ENCODE measurements at regions not wholly inside any gene's neighbourhood (a gene's known extent, or its start where the extent isn't known, plus 50 kb on each side); places are given as distances from the start of the nearest gene placed in this dataset.

- no peak for DNase-seq (ENCODE audit: low read depth in 2 of 2)
Observed at GRCh38 chr3:110743984-110744383, 327.6 kb upstream of the NECTIN3 start.

DNA sequence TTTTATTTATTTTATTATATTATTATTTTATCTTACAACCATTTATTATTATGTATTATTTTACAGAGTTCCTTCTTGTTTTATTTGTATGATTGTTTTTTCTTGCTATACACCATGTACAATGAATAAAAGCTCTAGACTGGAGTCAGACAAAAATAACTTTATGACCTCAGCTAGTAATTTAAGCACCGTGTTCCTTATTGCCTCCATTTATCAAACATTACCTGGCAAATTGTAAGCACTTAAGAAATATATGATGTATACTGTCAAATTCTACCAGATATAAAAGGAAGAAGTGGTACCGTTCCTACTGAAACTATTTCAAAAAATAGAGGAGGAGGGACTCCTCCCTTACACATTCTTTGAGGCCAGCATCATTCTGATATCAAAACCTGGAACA is 326.9 kb upstream of the NECTIN3 start:
- DNase-seq (ENCODE audit: low read depth in 2 of 2): no peak

DNA sequence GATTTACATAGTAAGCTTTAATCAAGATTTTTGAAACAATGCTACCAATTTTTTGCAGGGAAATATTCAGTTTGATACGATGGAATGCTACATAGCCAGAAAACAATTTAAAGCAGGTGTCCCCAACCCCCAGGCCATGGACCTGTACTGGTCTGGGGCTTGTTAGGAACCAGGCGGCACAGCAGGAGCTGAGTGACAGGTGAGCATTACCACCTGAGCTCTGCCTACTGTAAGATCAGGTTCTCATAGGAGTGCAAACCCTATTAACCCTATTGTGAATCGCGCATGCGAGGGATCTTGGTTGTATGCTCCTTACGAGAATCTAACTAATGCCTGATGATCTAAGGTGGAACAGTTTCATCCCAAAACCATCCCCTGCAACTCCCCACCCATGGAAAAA is 322.6 kb upstream of the NECTIN3 start:
- no peak for DNase-seq (ENCODE audit: low read depth in 2 of 2)

- no peak for DNase-seq (ENCODE audit: low read depth in 2 of 2)
Observed at GRCh38 chr3:110750201-110750600, 321.4 kb upstream of the NECTIN3 start.

DNA sequence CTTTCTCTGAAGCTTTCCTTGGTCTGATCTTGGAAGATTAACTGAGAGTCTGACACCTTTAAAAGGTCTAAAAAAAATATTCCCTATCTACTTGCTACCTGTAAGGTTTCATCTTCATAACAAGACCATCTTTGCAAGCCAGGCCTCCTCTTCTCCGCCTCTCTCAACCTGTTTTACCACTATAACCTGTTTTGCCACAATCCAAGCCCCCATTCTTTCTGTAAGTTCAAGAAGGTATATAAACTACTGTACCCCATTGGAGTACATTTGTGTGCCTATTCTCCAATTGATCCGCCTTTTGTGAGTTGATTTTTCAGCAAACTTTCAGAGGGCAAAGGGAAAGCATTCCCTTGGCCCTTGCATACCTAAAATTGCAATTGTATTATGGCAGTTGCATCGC is 319.3 kb upstream of the NECTIN3 start:
- no peak for DNase-seq (ENCODE audit: low read depth in 2 of 2)

DNA sequence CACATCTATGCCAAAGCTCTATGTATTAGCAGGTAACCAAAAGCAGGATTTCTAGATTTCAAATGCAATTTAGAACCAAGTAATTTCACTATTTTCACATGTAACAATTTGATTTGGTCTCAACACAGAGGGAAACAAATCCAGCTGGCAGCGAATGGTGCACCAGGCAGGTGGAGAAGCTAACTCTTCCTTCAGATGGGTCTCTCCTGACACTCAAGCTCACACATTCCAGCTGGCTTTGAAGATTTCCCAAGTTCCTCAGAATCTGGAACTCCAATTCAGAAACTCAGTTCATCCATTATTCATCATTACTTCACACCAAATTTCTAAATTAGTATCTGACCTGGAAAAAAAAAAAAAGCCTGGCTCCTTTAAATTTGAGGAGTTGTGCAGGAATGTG is 318.1 kb upstream of the NECTIN3 start:
- DNase-seq (ENCODE audit: low read depth in 2 of 2): no peak

DNA sequence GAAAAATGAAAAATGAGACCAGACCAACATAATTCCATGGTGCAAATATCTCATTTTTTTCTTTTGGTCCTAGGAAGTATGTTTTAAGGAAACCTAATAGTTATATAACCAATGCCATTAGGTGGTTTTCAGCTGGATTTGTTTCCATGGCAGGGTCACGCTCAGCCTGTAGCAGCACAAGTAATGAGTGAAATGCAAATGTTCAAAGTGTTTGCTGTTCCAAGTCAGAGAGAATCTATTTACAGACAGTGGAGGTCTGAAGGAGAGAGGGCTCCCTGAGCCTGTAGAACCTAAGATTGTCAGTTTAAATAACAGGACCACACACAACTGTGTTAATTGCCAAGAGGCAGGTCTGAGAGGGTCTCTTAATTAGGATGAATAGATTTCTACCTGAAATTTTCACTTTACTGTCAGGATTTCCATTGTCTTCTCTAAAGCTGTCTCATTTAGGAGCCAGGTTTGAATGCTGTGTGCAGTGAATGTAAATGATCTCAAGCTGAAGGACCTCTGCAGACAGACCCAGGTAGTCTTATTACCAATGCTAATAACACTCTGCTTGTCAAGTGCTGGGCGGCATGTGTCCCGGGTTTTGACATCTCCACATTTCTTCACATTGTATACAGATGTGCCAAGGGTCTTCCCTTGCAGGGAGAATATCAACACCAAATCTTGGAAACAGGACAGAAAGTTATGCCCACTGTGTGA is 317.3 kb upstream of the NECTIN3 start:
- DNase-seq (ENCODE audit: low read depth in 2 of 2): no peak

DNA sequence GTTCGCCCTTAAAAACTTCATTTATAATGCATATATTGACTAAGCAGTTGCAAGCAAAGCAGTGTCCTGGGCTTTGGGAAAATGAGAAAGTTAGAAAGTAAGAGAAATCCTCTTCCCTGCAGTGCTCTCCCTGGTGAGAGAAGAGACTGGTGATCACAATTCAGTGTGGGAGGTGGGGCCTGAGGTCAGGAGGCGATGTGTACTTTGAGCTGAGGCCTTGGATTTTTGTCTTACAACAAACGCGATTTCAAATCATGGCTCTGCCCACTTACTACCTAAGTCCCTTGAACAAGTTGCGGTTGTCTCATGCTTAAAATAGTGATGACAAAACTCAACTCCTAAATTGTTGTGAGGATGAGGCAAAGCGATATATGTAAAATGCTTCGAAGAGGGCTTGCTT is 316.3 kb upstream of the NECTIN3 start:
- no peak for DNase-seq (ENCODE audit: low read depth in 2 of 2)

DNA sequence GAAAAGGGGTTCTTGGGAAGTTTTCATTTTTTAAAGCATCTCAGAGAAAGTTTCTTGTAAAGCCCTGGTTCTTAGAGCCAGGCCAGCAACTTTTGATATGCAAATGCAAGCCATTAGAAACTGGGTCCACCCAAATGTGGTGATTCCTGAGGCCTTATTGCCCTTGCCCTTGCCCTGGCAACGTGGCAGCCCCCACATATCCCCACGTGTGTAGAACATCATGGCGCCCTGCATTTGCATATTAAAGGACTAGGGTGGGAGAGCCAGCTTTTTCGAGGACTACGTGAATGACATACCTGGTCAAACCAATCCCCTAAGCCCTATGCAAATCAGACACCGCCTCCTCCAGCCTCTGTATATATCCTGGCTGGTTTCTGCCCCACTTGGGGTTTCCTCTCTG is 314.9 kb upstream of the NECTIN3 start:
- no peak for DNase-seq (ENCODE audit: low read depth in 2 of 2)

- no peak for DNase-seq (ENCODE audit: low read depth in 2 of 2)
Observed at GRCh38 chr3:110758208-110758607, 313.4 kb upstream of the NECTIN3 start.

DNA sequence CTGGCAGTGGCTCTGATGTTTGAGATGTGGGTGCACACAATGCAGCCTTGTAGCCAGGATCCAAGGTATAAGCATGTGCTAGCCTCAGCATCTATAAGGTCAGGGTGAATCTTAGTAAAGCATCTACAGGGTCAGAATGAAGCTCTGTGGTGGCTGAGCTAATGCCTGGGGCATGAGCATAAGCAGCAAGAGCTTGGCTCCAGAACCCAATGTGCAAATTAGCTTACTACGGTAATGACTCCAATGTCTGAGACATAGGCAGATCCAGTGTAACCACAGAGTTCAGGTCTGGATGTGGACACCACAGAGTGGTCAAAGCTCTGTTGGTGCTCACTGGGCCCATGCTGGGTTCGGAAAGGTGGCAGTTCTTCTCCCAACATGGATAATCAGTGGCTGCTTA is 304.5 kb upstream of the NECTIN3 start:
- DNase-seq (ENCODE audit: low read depth in 2 of 2): no peak

DNA sequence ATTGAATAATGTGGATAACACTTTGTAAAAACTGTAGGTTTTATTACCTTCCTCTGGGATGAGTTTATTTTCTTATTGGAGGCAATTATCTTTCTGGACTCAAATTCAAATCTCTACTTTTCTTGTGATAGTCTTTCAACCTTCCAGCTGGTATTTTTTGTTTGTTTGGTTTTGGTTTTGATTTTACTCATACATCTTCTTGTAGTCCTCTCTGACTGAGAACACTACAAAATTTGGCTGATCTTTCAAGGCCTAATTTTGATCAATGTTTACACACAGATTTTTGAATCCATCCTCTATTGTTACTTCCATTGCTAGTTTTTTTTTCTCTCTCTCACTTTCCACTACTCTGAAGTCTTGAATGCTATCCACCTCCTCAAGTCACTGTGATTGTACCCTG is 303.8 kb upstream of the NECTIN3 start:
- no peak for DNase-seq (ENCODE audit: low read depth in 2 of 2)

GRCh38 chr3:110773413-110773954 is 298.1 kb upstream of the NECTIN3 start:
- no peak for DNase-seq (ENCODE audit: low read depth in 2 of 2)

DNA sequence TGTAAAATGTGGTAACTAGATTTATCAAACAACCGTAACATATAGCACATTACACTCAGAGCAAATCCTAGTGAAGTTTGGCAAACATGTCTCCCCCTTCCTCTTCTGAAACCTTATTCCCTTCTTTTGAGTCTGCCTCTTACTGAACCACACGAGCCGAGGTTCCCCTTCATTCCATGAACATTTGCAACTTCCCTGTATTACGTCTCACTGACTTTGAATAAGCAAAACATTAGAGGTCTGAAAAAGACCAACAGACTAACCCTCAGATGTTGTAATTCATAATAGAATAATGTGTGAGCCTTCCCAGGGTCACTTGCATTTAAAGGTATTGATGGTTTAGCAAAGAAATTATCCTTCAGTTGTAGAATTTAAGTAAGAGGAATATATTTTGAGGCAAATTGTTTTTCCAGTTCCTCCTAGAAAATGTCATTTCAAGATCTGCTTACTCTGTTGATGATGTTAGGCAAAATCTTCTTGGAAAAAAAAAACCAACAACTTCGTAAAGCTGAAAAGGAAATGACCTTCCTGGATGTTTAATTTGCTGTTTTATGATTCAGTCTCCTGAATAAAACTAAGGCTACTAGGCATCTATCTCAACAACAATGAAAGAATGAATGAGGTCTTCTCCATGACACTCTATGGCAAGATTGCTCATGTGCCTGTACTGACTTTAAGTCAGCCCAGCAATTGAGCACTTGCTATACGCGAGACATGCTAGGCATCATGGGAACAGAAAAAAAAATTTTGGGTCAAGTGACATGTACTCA is 296.9 kb upstream of the NECTIN3 start:
- DNase-seq (ENCODE audit: low read depth in 2 of 2): no peak

DNA sequence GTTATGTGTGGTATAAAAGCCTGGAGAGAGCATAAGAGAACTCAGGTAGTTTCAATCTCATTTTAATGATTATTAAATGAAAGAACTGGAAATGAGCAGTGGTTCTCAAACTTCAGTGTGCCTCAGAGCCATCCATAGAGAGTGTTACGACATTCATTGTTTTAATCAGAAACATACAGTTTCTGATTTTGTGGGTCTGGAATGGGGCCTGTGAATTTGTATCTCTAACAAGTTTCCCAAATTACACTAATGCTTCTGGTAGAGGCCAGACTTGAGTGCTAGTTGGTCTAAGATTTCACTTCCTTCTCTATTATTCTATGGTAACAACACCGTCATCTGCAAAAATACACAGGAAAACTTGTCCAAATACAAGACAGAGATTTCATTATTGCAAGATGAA is 292.0 kb upstream of the NECTIN3 start:
- no peak for DNase-seq (ENCODE audit: low read depth in 2 of 2)

GRCh38 chr3:110783541-110783940 is 288.1 kb upstream of the NECTIN3 start:
- no peak for DNase-seq (ENCODE audit: low read depth in 2 of 2)

GRCh38 chr3:110788794-110789193 is 282.8 kb upstream of the NECTIN3 start:
- DNase-seq (ENCODE audit: low read depth in 2 of 2): no peak

GRCh38 chr3:110789315-110789714 is 282.3 kb upstream of the NECTIN3 start:
- no peak for DNase-seq (ENCODE audit: low read depth in 2 of 2)

DNA sequence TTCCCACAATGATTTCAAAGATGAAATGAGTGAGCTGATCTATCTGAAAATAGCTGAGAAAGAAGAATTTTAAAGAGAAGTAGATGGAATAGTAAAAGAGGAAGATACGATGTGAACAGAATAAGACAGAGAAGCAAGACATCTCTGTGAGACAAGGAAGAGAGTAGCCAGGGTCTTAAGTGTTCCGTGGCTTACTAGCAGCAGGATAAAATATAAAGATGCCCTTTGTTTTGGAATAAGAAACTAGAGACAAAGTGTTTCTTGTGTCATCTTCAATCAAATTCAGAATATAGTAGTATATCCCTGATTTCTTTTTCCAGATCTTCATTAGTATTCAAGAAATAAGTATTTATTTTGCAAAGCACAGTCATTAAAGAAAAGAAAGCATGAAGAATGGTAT is 281.0 kb upstream of the NECTIN3 start:
- DNase-seq (ENCODE audit: low read depth in 2 of 2): no peak

DNA sequence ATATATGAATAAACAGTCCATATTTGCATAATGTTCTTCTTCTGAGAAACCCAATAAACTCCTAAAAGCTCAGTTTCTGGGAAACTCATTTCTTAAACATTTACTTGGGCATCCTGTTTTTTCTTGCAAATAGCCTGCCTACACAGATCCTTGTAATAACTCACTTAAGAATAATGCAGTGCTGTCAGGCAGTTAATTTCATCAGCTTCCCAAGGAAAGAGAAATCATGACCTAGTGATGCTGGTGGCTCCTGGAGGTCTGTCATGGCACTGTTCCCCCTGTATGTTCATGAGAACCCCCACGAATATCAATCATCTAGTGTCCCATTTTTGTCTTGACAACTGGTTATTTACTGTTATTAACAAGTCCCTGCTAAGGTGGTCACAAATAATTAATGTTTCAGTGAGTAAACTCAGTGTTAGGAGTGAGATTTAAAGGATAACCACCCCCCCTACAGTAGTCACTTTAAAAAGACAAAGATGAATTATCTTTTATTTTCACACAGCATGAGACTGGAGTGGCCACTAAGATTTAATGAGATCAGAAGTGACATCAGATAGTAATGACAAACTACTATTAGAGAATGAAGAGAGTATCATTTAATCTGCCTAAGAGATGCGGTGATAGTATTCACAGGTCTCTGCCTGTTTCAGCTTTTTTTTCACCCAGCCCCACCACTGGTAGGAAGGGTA is 279.5 kb upstream of the NECTIN3 start:
- DNase-seq (ENCODE audit: low read depth in 2 of 2): no peak

DNA sequence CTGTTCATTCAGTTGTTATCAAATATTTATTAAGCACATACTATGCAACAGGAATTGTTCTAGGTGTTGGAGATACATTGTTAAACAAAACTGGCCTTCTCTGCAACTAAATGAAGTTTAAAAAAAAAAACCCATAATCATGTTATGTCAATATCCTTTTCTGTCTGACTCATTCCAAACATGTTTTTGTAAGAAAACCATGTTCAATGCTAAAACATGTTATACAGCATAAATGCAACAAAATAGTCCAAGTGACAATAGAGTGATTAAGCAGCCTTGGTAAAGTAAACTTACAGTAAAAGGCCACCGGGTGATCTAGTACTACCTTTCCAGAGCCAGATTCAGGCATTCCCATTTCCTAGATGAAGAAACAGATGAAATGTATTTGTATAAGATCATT is 278.0 kb upstream of the NECTIN3 start:
- no peak for DNase-seq (ENCODE audit: low read depth in 2 of 2)

DNA sequence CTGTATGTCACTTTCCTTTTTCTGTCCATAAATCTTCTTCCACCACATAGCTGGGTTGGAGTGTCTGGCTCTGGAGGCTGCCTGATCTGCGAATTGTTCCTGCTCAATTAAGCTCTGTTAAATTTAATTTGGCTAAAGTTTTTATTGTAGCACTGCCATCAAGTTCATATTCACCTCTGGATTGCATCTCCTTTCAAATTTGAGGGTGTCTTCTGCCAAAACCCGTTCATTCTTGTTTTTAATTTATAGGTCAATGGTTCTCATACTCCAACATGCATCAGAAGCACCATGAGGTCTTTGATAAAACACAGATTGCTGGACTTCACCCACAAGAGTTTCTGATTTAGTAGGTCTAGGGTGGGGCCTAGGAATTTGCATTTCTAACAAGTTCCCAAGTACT is 276.5 kb upstream of the NECTIN3 start:
- DNase-seq (ENCODE audit: low read depth in 2 of 2): no peak

DNA sequence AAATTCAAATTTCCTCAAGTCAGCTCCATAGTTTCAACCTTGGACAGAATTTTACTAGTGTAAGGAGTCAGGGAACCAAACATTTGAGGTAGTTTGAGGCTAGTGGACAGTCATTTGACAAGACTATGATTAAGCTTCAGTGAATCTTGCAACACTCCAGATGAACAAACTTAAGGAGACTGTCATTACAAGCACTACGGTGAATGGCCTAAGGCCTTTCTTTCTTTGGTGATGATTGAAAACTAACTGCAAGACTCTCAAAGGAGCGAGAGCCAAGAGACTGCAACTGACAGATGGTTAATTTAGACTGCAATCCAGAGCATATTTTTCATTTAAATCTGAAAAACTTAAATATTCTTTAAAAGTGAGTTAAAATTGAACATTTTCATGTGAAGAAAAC is 272.3 kb upstream of the NECTIN3 start:
- DNase-seq (ENCODE audit: low read depth in 2 of 2): no peak

Measured in stimulated activated CD4-positive, alpha-beta T cell treated with anti-CD3 and anti-CD28 coated beads, Interleukin-15, amount 100 ng/mL, for 48 hours (primary cell).